GM19372 (cell line): ENCODE measurements at regions not wholly inside any gene's neighbourhood (a gene's known extent, or its start where the extent isn't known, plus 50 kb on each side); places are given as distances from the start of the nearest gene placed in this dataset.

Experiments
- ATAC-seq: cut with Tn5 transposase; IDR thresholded peaks from one replicate; pipeline ENCODE4 v1.9.1; 2021; ENCODE audit warnings: mild to moderate bottlenecking, low read depth, moderate library complexity; ENCODE audit not compliant: unreplicated experiment

DNA sequence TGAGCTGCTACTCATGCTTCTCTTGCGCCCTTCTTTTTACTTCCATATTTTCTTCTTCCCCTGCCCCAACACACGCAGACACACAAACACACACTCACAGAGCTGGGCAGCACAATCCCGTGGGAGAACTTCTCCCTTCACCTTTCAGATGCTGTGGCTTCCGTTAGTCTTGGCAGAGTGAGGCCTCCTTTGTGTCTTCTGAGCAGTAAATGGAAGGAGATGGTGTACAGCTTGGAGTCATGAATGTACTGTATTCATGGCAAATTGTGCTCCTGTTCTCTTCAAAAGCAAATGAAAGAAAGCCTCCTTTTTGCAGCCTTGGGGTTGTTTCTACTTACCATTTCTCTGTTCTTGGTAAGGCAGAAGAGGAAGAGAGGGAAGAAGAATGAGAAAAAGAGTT, 456.6 kb upstream of the TLE4 start:
- ATAC-seq, result no peak

DNA sequence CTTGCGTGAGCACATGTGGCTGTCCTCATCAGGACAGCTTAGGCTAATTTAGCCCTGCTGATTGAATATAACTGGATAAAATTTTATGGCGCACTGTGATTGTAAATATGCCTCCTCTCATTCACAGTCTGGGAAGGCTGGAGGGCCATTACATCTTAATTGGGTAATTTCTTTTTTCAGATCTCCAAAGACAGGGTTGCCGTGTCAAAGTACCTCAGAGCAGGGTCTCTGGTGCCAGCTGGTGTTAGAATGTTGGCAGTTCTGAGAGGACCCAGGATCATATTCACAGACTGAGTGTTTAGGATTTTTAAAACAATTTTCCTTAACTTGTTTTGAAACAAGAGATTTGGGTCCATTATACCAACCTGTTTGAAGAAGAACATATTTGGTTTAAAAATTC, 455.7 kb upstream of the TLE4 start:
- ATAC-seq, result no peak

DNA sequence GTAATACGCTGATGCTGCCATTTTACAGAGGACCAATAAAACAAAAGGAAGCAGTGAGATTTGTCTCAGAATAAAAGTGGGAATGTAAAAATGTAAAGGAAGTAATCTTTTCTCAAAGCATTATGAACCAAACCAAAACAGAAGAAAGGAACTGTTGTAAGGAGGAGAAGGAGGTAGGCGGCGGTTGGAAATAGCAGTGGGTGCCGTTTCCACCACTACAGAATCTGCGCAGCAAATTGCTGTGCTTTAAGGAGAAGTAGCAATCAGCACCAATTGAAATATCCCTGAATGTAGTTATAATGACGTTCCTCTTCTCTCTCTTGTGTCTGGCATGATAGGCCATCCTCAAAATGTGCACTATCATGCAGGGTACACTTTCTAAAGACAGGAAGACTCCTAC, 455.1 kb upstream of the TLE4 start:
- no peak for ATAC-seq

DNA sequence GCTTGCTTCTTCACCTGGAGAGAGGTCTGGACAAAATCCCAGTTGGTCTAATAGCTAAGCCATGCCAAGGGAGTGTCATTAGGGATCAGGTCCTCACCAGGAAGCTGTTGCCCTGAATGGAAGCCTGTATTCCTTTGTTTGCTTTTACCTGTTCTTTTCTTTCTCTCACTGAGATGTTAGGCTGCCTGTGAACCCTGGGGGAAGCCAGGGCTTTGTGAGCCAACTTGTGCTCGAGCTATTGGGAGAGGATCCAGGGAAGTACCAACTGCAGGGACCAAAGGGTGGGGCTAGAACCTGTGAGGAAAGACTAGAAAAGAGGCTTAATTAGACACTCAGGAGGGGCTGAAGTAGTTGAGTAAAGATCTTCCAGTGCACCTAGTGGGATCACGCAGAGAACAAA, 451.2 kb upstream of the TLE4 start:
- no peak for ATAC-seq

DNA sequence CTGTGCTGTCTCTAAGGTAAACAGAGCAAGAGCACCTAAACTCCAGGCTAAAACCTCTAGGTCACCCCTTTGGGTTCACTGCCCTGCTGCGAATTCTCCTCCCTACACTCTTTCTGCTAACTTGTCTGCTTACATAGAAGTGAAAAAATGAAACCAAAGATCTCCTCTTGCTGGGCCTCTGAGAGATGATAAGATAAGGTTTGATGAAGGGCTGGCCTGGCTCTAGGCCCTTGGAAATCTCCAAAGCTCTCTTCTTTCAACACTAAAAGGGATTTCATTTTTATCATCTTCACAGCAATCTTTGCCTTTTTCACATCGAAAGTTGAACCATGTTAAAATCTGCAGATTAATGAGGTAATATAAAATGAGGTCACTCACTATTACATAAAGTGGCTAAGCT, 450.8 kb upstream of the TLE4 start:
- ATAC-seq, result no peak

DNA sequence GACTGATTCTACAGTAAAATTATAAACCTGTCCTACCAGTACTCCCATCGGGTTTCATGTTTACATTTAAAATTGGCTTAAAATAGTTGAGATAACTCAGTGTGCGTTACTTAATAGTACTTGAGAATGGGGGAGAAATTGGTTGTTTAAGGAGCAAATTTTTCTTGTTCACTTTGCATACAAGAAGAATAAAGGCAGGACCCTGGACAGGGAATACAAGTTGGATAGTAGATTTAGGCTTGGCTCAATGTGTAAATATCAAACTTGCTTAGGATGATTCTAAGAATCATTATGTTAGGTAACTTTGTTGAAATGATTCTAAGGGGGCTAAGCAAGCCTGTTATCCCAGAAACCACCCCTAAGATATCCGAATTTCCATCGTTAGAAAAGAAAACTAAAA, 448.4 kb upstream of the TLE4 start:
- ATAC-seq, result no peak

DNA sequence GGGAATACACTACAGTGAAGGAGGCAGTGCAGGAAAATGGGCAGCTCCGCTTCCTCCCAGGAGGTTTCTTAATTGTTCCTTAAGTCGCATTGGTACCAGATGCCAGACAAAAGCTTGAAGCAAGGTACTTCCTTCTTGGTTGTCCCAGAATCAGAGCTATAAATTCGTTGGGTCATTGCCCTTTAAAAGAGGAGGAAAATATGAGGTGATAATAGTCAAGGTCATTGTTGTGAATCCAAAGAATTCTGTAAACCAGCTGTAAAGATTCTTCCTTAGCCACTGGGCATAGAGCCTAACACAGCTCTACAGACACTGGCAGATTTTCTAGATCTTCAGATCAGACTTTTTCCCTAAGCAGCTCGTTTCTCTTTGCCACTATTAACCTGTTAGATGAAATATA, 444.1 kb upstream of the TLE4 start:
- ATAC-seq, result no peak

DNA sequence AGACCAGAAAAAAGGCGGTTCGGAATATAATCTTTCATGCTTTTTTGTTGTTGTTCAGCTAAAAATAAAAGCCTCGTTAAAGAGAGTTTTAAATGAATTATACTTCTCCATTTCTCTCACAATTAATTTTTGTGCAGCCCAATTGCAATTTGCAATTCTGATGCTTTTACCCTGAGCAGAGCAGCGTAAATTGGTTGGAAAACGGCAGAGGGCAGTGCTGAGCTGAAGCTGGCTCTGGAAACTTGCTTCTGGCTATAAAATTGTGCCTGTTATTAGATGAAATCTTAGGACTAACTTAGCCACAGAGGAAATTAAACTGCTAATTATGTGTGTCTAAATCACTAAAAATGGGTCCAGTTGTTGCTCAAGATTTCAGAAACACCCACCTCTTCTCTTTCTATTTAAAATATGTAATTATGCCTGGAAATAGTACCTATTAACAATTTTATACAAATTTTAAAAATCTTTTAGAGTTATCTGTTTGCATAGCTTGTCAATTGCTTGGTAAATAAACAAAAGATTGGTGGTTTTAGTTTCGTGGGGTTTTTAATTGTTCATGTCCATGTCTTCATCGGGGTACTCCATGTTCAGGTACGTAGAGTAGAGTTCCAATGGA, 441.8 kb upstream of the TLE4 start:
- ATAC-seq, result no peak

DNA sequence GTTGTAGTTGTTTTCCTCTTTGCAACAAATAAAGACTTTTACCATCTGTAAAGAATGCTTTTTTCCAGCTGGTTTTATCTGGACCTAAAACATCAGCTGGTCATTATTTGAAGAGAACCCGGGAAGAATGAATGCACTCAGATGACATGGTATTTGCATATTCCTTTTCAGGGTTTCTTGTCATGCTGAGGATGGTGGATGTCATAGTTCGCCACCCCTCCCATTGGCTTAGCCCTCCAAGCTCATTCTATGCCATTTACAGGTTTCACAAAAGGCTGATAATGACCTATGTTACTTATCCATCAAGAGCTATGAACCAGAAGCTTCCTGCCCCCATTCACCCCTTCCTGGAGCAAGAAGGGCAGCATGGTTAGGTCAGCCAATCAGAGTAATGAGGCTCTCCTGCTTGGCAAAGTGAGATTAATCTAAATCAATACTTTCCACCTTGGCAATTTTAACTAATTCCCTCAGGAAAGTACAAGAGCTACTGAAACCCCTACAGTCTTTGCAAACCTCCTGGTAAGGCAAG, 440.5 kb upstream of the TLE4 start:
- no peak for ATAC-seq

DNA sequence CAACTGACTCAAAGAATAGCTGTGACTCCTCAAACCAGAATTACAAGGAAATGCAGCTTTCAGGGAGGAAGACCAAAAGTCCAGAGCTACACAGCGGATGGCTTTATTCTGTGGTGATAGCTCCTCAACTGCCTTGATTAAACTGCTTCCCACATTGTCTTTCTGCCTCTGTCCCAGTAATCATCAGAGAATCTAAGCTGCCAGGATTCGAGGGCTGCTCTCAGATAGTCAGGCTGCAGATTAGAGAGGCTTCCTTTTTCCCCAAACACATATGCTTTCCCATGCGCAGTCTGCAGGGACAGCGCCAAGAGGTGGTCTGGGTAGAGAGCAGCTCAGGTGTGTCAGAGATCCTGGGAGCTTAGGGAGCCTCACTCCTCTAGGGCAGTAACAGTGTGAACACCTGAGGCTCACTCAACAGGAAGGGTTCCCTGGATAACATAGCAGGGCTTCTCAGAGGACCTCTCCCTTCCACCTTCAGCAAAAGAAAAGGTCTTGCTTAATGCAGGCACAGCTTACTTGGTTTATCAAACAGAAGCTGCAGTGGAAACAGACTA, 439.9 kb upstream of the TLE4 start:
- ATAC-seq, result no peak

DNA sequence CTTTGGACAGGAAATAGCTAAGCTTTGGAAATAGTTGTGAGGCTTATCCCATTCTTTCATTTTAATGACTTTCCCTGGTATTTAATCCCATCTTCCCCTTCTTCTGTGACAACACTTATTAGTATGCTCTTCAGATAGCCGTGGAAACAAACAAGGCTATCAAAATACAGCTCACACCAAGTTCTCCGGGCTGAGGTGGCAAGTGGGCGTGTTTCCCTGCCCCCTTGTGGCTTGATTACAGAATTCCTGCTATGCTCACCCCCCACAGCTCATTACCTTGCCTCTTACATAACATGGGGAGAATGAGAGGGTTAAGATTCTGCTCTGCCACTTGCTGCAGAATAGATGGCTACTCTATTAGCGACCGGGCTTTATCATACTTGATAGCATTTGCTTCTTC, 437.1 kb upstream of the TLE4 start:
- no peak for ATAC-seq

DNA sequence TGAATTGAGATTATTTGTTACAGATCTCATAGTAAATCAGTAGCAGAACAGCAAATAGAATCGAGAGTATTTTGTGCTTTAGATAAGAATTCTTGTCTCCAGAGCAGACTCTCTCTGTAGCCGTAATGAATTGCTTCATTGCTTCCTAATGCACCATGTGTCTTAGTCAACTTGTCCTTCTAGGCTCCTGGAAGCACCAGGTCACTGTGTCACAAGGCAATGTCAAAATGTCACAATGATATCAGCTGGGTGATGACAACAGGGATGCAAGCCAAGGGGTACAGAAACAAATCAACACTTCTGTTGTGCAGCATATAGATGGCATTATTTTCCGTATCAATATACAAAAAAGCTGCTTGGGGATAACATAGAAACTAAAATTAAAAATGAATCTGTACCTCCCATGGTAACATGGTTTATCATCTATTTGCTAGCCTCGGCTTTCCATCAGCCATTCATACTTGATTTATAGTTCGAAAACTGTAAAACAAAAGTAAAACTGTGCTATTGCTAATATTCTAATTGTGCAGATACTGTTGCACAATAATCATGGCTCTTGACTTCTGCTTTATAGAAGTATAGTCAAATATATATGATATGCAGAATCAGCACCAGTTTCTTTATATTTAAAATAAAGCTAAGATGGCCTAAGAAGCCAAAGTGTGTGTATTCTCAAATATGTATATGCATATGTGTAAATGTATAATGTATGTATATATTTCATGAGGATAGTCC, 435.9 kb upstream of the TLE4 start:
- no peak for ATAC-seq

DNA sequence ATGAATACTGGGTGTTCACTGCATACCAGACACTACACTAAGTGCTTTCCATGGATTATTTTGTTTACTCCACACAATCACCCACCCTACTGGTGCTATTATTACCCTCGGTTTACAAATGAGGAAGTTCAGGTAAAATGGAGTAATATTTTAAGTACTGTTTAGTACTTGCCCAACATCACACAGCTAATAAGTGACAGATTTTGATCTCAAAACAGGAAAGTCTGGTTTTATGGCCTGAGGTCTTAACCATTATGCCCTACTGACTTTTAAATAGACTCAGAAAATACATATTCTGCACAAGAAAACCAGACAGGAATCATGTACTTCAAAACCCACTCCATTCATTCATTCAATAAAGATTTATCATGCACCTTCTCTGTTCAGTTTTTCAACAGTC, 431.0 kb upstream of the TLE4 start:
- ATAC-seq, result no peak

DNA sequence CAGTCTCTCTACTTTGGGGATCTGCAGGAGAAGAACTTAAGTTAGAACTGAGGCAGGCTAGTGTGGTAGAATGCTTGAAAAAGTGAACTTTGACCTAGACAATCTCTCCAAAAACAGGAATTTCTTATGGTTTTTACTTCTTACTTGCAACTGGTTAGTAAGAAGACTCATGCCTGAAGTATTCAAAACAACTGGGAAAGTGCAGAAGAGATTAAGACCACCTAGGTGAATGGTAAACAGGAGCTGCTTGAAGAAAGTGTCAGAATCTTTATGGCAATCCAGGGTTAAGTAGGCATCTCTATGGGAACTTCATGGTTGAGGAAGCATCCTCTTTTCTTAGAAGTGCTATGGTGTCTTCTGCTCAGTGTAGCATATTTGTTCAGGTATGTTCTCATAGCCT, 428.6 kb upstream of the TLE4 start:
- no peak for ATAC-seq

DNA sequence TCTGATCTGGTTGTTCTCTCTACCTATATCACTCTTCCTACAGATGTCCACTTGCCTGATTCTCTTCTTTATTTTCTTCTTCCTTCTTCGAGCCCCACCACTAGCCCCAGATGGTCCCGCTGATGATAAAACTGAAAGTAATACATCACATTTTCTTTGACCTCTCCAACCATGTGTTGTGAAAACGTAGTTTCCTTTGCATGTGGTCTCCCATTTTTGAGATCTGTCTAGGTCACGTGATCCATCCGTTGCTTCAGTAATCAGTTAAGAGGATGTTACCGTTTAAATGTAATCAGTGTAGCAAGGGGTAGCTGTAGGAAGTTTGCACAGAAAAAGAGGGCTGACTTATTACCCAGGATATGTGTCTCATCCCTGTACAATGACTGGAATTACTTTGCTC, 426.3 kb upstream of the TLE4 start:
- ATAC-seq, result no peak

DNA sequence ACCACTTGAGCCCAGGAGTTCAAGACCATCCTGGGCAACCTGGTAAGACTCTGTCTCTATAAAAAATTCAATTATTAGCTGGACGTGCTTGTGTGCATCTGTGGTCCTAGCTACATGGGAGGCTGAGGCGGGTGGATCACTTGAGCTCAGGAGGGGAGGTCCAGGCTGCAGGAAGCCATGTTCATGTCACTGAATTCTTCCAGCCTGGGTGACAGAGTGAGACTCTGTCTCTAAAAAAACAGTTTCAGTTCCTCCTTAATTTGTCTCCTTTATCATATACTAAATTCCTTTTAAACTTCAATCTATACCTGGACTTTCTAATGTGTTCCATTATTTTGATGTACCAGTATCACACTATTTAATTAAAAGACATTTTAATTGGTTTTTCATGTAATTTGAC, 422.2 kb upstream of the TLE4 start:
- ATAC-seq, result no peak

DNA sequence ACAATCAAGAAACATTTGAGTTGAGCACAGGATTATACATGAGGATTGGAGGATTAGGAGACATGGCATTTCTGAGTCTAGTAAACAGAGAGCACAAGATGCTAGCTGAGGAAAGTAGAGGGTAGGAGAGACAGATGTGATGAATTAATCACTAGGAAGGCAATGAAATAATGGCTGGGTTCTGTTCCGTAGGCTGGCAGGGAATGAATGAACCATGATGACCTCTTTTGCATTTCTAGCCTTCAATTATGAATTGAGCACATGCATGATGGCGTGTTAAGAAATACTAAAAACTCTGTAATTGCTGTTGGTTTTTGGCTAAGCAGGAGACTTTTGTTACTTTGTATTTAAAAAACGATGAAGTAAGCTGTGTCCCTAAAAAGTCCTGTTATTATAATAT, 420.0 kb upstream of the TLE4 start:
- ATAC-seq, result no peak

DNA sequence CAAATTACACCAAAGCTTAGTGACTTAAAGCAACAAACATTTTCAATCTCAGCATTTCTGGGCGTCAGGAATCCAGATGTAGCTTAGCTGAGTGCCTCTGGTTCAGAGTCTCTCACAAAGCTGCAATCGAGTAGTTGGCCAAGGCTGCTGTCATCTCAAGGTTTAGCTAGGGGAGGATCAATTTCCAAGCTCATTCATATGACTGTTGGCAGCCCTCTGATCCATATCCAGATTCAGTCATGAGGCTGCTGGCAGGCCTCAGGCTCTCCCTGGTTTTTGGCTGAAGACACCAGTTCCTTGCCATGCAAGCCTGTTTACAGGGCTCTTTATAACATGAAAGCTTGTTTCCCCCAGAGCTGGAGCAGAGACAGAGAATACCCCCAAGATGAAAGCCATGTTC, 419.5 kb upstream of the TLE4 start:
- ATAC-seq, result no peak

DNA sequence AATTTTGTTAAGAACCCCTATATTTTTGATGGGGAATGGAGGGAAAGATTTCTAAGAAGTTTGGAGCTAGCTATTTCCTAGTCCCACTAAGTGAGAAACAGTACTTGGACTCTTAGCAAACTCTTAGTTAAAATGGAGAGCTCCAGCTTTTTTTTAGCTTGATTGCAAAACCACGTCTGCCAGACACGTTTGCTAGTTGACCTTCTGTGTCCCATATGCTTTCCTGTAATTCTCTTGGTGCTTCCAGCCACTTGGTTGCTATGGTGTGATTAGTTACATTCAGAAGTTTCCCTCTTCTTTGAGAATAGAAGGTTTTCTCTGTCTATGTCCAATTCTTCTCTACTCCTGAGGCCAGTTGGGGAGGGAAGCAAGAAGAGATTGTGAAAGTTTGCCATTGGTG, 417.0 kb upstream of the TLE4 start:
- no peak for ATAC-seq

DNA sequence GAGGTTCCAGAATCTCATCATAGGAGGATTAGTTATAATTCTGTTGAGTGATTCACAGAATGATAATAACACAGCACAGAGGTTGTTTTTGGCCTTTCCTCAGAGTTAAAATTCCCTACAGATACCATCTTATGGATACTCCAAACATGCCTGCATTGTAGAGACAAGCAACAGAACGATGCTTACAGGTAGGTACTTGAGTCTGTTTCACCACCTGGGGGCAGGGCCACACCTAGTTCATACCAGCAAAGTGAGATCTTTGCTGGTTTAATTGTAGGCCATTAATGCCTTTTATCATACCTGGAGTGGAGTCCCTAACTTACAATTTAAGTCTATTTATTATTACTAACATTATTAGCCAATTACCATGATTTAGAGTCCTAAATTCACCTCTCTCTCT, 416.5 kb upstream of the TLE4 start:
- no peak for ATAC-seq

DNA sequence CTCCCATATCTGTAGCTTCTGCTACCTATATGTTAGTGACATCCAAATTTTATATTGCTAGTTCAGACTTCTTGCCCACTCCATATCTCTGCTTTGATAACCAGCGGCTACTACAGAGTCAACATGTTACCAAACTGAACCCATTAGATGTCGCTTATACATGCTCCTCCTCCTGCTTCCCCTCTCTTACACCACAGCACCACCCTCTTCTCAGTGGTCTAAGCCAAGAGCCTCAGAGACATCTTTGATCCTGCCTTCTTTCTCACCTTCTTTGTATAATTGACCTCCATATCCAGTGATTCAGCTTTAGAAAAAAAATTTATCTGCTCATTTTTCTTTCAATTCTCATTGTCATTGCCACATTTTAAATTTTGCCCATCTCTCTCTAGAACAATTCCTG, 408.2 kb upstream of the TLE4 start:
- ATAC-seq, result no peak

DNA sequence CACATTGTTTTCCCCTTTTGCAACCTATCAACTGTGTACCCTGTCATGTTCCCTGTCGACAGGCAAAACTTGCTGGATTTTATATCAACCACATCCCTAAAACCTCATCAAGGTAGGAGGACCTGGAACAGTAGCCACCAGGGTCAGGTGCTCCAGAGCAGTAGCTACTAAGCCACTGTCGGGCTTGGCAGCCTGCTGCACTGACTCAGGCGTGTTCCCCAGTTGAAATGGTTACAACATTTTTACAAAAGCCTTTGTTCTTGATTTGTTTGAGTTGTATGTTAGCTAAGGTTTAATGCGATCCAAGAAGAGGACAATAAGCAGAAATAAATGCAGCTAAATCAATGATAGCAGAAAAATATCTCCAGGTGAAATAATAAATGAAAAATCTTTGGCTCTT, 407.4 kb upstream of the TLE4 start:
- ATAC-seq, result no peak
